Heart left ventricle (tissue), 13 donors: ENCODE measurements at regions not wholly inside any gene's neighbourhood (a gene's known extent, or its start where the extent isn't known, plus 50 kb on each side); places are given as distances from the start of the nearest gene placed in this dataset.

Source experiments
- POLR2A ChIP-seq, 2 donors: fragments of 450-650 bp; IDR thresholded peaks; one replicate each; pipeline ENCODE4 v1.6.1; 2017; ENCODE audit warnings: antibody characterized with exemption in 2 of 2, mild to moderate bottlenecking in 2 of 2, moderate library complexity in 2 of 2
- TF ChIP-seq, protein P1 (sequence below), 12 donors: fragments of 200-600 bp; sonication (generic) in 4 of 12; IDR thresholded peaks; one replicate each; pipeline versions ENCODE4 v1.5.0 to v1.8.0; 2018 to 2022; ENCODE audit warnings: antibody characterized with exemption in 12 of 12, mild to moderate bottlenecking in 5 of 12
- donor health status: ischemic (EF 13 %, LVEDD 7.1; RV severe dilation, severe dysfunction).
- donor health status: DM: no; HTN: yes; CAD: no.
- donor health status: DM: no; HTN: no; CAD: no.
- donor health status: ischemic (EF 25% LVEDD 6.9; RV normal size, moderate dysfunction).
- donor health status: ischemic (EF 25% LVEDD 5.7; RV mildly dilated, moderate dysfunction).
- donor health status: ischemic (EF 35%, LVEDD 5.7; RV mildly dilated, moderate dysfunction).
- donor health status: nonischemic (EF 11% LVEDD 7.7; RV severe dilation, severe dysfunction).
- donor health status: DM: yes; HTN: yes; CAD: no.
- donor health status: PGD.
- donor health status: ischemic (EF 29% LVEDD 5.4; RV normal size, mild dysfunction).
- donor health status: nonischemic (EF 23%, LVEDD 6.1; RV moderate dilation, normal function).

DNA sequence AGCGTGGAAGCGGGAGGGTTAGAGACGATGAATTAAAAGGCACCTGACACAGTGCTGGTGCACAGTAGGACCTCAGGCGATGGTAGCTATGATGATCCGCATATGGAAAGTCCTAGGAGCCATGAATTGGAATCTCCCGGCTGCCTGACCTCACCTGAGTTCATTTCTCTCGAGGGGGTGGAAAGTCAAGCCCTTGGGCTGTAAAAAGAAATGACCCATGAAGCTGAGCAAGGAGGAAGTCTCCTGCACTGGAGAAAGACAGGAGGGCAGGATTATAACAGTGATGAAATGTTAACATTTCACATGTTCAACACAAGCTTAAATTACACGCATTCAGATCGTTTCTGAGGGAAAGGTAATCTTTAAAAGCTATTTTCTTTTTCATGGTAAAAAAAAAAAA lies 481.2 kb downstream of the MATN1 start:
- TF ChIP-seq, protein P1, sequence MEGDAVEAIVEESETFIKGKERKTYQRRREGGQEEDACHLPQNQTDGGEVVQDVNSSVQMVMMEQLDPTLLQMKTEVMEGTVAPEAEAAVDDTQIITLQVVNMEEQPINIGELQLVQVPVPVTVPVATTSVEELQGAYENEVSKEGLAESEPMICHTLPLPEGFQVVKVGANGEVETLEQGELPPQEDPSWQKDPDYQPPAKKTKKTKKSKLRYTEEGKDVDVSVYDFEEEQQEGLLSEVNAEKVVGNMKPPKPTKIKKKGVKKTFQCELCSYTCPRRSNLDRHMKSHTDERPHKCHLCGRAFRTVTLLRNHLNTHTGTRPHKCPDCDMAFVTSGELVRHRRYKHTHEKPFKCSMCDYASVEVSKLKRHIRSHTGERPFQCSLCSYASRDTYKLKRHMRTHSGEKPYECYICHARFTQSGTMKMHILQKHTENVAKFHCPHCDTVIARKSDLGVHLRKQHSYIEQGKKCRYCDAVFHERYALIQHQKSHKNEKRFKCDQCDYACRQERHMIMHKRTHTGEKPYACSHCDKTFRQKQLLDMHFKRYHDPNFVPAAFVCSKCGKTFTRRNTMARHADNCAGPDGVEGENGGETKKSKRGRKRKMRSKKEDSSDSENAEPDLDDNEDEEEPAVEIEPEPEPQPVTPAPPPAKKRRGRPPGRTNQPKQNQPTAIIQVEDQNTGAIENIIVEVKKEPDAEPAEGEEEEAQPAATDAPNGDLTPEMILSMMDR (IDR thresholded peaks at IDR 0.05) = no peak
- no peak for TF ChIP-seq POLR2A (IDR thresholded peaks at IDR 0.05)
